ENCODE measurements at regions not wholly inside any gene's neighbourhood (a gene's known extent, or its start where the extent isn't known, plus 50 kb on each side); places are given as distances from the start of the nearest gene placed in this dataset.

DNA sequence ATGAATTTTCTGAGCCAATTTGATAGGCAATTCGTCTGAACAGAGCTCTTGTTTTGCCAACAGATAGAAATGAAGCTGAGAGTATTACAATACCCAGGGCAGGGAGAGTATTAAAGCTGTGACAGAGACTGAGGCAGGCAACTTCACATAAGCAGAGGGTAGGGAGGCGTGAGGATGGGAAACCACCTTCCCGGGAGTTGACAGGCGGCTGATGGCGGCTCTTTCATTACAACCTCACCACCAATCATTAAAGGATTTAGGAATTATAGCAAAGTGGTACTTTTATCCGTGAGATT is 73.3 kb downstream of the CD83 start:
- no peaks in the 10 kb centered on the region for H3K79me2 ChIP-seq (ENCODE audit: insufficient read depth, low read length)
- H3K4me2 ChIP-seq (ENCODE audit: low read depth, low read length, poor library complexity, severe bottlenecking) = no peak overlapping the region
- H3K27me3 ChIP-seq (ENCODE audit: low read length) = no peaks in the 10 kb centered on the region
- H3K27ac ChIP-seq (ENCODE audit: low read depth, low read length) = no peak overlapping the region
- no peak overlapping the region for H2AFZ ChIP-seq (ENCODE audit: low read depth, low read length, severe bottlenecking)
- no peak overlapping the region for H3K4me3 ChIP-seq (ENCODE audit: insufficient read depth, low read length, poor library complexity, severe bottlenecking)
- no peaks in the 10 kb centered on the region for H3K36me3 ChIP-seq (ENCODE audit: low read length)
- H4K20me1 ChIP-seq (ENCODE audit: low read depth, low read length) = no peaks in the 10 kb centered on the region
- H3K9me2 ChIP-seq (replicated peaks; ENCODE audit: insufficient read depth, low read length) = no peaks in the 10 kb centered on the region
- H3K9me3 ChIP-seq (ENCODE audit: insufficient read depth, low read length) = no peaks in the 10 kb centered on the region
- H3F3A ChIP-seq (ENCODE audit: insufficient read depth) = no peaks in the 10 kb centered on the region
- TF ChIP-seq EZH2phosphoT487 (conservative IDR thresholded peaks at IDR 0.05; ENCODE audit: low read length) = no peak
- no peak for TF ChIP-seq CTCF (IDR thresholded peaks at IDR 0.05; ENCODE audit: insufficient read depth, low read length, poor library complexity, severe bottlenecking)
- H3K9ac ChIP-seq (ENCODE audit: low read length) = no peak overlapping the region

- H3K9ac ChIP-seq (ENCODE audit: low read length) = no peak overlapping the region
Observed at GRCh38 chr6:14191761-14192160, 74.2 kb downstream of the CD83 start.

GRCh38 chr6:14192216-14192788 is 74.7 kb downstream of the CD83 start:
- Histone ChIP-seq H3F3A (ENCODE audit: insufficient read depth) (no peaks in the 10 kb centered on the region), H3K27me3 (ENCODE audit: low read length) (no peaks in the 10 kb centered on the region), H3K27ac (ENCODE audit: low read depth, low read length) (no peak overlapping the region), H3K9ac (ENCODE audit: low read length) (no peak overlapping the region), H3K79me2 (ENCODE audit: insufficient read depth, low read length) (no peaks in the 10 kb centered on the region), H3K9me2 (replicated peaks; ENCODE audit: insufficient read depth, low read length) (no peaks in the 10 kb centered on the region), H3K36me3 (ENCODE audit: low read length) (no peaks in the 10 kb centered on the region), H3K4me3 (ENCODE audit: insufficient read depth, low read length, poor library complexity, severe bottlenecking) (no peak overlapping the region), H2AFZ (ENCODE audit: low read depth, low read length, severe bottlenecking) (no peak overlapping the region), H3K4me2 (ENCODE audit: low read depth, low read length, poor library complexity, severe bottlenecking) (no peak overlapping the region), H3K9me3 (ENCODE audit: insufficient read depth, low read length) (no peaks in the 10 kb centered on the region), H4K20me1 (ENCODE audit: low read depth, low read length) (no peaks in the 10 kb centered on the region)
- TF ChIP-seq CTCF (IDR thresholded peaks at IDR 0.05; ENCODE audit: insufficient read depth, low read length, poor library complexity, severe bottlenecking) (no peak), EZH2phosphoT487 (conservative IDR thresholded peaks at IDR 0.05; ENCODE audit: low read length) (no peak)

More at GRCh38 chr6:14191761-14192160, 74.2 kb downstream of the CD83 start:
- no peaks in the 10 kb centered on the region for H3F3A ChIP-seq (ENCODE audit: insufficient read depth)
- H3K9me2 ChIP-seq (replicated peaks; ENCODE audit: insufficient read depth, low read length) = no peaks in the 10 kb centered on the region
- no peaks in the 10 kb centered on the region for H3K9me3 ChIP-seq (ENCODE audit: insufficient read depth, low read length)
- no peak for TF ChIP-seq CTCF (IDR thresholded peaks at IDR 0.05; ENCODE audit: insufficient read depth, low read length, poor library complexity, severe bottlenecking)
- no peak for TF ChIP-seq EZH2phosphoT487 (conservative IDR thresholded peaks at IDR 0.05; ENCODE audit: low read length)
- no peak overlapping the region for H3K4me2 ChIP-seq (ENCODE audit: low read depth, low read length, poor library complexity, severe bottlenecking)
- no peak overlapping the region for H2AFZ ChIP-seq (ENCODE audit: low read depth, low read length, severe bottlenecking)
- H3K4me3 ChIP-seq (ENCODE audit: insufficient read depth, low read length, poor library complexity, severe bottlenecking) = no peak overlapping the region
- H3K27me3 ChIP-seq (ENCODE audit: low read length) = no peaks in the 10 kb centered on the region
- no peaks in the 10 kb centered on the region for H3K36me3 ChIP-seq (ENCODE audit: low read length)
- H3K27ac ChIP-seq (ENCODE audit: low read depth, low read length) = no peak overlapping the region
- H3K79me2 ChIP-seq (ENCODE audit: insufficient read depth, low read length) = no peaks in the 10 kb centered on the region
- H4K20me1 ChIP-seq (ENCODE audit: low read depth, low read length) = no peaks in the 10 kb centered on the region
